K562 (cell line): ENCODE measurements at regions not wholly inside any gene's neighbourhood (a gene's known extent, or its start where the extent isn't known, plus 50 kb on each side); places are given as distances from the start of the nearest gene placed in this dataset.

Experiments used
- ATAC-seq: fragments of 200-7000 bp; cut with Tn5 transposase; 3 replicates; pipeline ENCODE4 v1.9.1; 2020; ENCODE audit warnings: moderate library complexity
- BruUV-seq: library from RNA; stranded (reverse); fragments of 400-500 nt; replicated peaks from 2 replicates; lab custom pipeline; 2021; lab: Mats Ljungman, UMichigan
- CTCF ChIA-PET: fragments of 300-600 bp; formaldehyde crosslinking; extraction: SDS; loops from one replicate; lab custom pipeline; 2021; ENCODE audit warnings: low intra/inter-chr PET ratio; lab: Yijun Ruan, JAX
- POLR2A ChIA-PET: fragments of 300-600, 350-650 bp; sonication (Branson Sonifier 250); formaldehyde crosslinking; extraction: SDS; loops from one replicate; lab custom pipeline; 2021; ENCODE audit warnings: antibody characterized with exemption, inconsistent platforms; lab: Yijun Ruan, JAX
- DNase-seq, 4 experiments: peaks; one replicate each; pipeline versions ENCODE4 v3.0.0 to v3.0.0-alpha.2; 2011 to 2018; ENCODE audit warnings: low spot score in 3 of 4, mixed read lengths in 3 of 4; ENCODE audit errors: extremely low read depth in 1 of 4
- FAIRE-seq: peaks from 2 replicates; lab custom pipeline; 2011; peaks lifted over from hg19 to GRCh38; lab: Jason Lieb, UNC
- H2AFZ ChIP-seq: 2 replicates; pipeline ENCODE4 v1.6.0; 2011; ENCODE audit warnings: low read depth, low read length, control low read depth, inconsistent platforms
- H3K27ac ChIP-seq: fragments of 200-600 bp; 3 replicates; pipeline ENCODE4 v1.8.0; 2011; ENCODE audit warnings: low read depth, mild to moderate bottlenecking, control low read depth, inconsistent platforms, low read length, moderate library complexity, mixed read lengths; ENCODE audit errors: extremely low read depth
- H3K27me3 ChIP-seq, 2 experiments: fragments of 300-600 bp in 1 of 2; 2 replicates in 1 of 2; 3 replicates in 1 of 2; pipeline versions ENCODE4 v1.6.0 to v1.8.0; 2011; ENCODE audit warnings: inconsistent platforms in 2 of 2, low read length in 2 of 2, mild to moderate bottlenecking in 1 of 2, mixed read lengths in 1 of 2, moderate library complexity in 1 of 2; ENCODE audit not compliant: control insufficient read depth in 2 of 2, insufficient read depth in 2 of 2
- H3K36me3 ChIP-seq: fragments of 300-600 bp; 3 replicates; pipeline ENCODE4 v1.8.0; 2011; ENCODE audit warnings: mild to moderate bottlenecking, low read length, inconsistent platforms; ENCODE audit not compliant: control insufficient read depth, insufficient read depth
- H3K4me1 ChIP-seq, 2 experiments: fragments of 200-600 bp in 1 of 2; replicated peaks in 1 of 2; 2 replicates in 1 of 2; 3 replicates in 1 of 2; pipeline versions ENCODE4 v1.5.1 to v1.8.0; 2011; ENCODE audit warnings: inconsistent platforms in 2 of 2, low read length in 2 of 2, mild to moderate bottlenecking in 1 of 2, mixed read lengths in 1 of 2, moderate library complexity in 1 of 2; ENCODE audit not compliant: control insufficient read depth in 2 of 2, insufficient read depth in 2 of 2
- H3K4me2 ChIP-seq: 2 replicates; pipeline ENCODE4 v1.6.1; 2011; ENCODE audit warnings: low read length, control low read depth, inconsistent platforms, mixed read lengths; ENCODE audit not compliant: insufficient read depth
- H3K4me3 ChIP-seq: fragments of 200-600 bp; sonication (generic), shearing (Covaris generic); 2 replicates; pipeline ENCODE4 v1.5.1; 2016; ENCODE audit warnings: control low read depth, inconsistent platforms
- H3K79me2 ChIP-seq: fragments of 200-600 bp; 3 replicates; pipeline ENCODE4 v1.8.0; 2011; ENCODE audit warnings: low read length, inconsistent platforms; ENCODE audit not compliant: control insufficient read depth, insufficient read depth
- H3K9ac ChIP-seq, 2 experiments: 2 replicates each; pipeline versions ENCODE4 v1.6.0 to v1.6.1; 2011; ENCODE audit warnings: low read depth in 2 of 2, low read length in 2 of 2, control low read depth in 1 of 2, inconsistent platforms in 1 of 2, mild to moderate bottlenecking in 1 of 2, mixed read lengths in 1 of 2; ENCODE audit not compliant: insufficient read depth in 1 of 2
- H3K9me1 ChIP-seq: one replicate; pipeline ENCODE4 v1.6.0; 2011; ENCODE audit warnings: inconsistent platforms, mild to moderate bottlenecking, low read length, moderate library complexity; ENCODE audit not compliant: control insufficient read depth, insufficient read depth
- H3K9me3 ChIP-seq: replicated peaks from 2 replicates; pipeline ENCODE4 v1.5.1; 2011; ENCODE audit warnings: low read depth, low read length, inconsistent platforms; ENCODE audit not compliant: control insufficient read depth, insufficient read depth
- H4K20me1 ChIP-seq: replicated peaks from 2 replicates; pipeline ENCODE4 v1.6.1; 2011; ENCODE audit warnings: low read length, inconsistent platforms, mixed read lengths; ENCODE audit not compliant: control insufficient read depth, insufficient read depth
- CEBPB ChIP-seq: fragments of 450-650 bp; IDR thresholded peaks from 2 replicates; pipeline ENCODE4 v1.6.1; 2016; ENCODE audit warnings: missing genetic modification characterization, missing compliant biosample characterization
- CEBPG ChIP-seq, 3 experiments: fragments of 200-800 bp in 1 of 3; sonication (Bioruptor generic) in 1 of 3; sonication (generic) in 1 of 3; formaldehyde crosslinking in 1 of 3; IDR thresholded peaks in 2 of 3; conservative IDR thresholded peaks in 1 of 3; 2 replicates each; pipeline versions ENCODE4 v1.6.1 to v1.8.0; 2016 to 2022; ENCODE audit warnings: missing compliant biosample characterization in 2 of 3, missing genetic modification characterization in 2 of 3, mild to moderate bottlenecking in 1 of 3, missing genetic modification reagents in 1 of 3
- FOSL1 ChIP-seq: fragments of 200-800 bp; sonication (Bioruptor generic); conservative IDR thresholded peaks from 2 replicates; pipeline ENCODE4 v1.6.1; 2016; ENCODE audit warnings: missing genetic modification characterization, missing compliant biosample characterization
- GTF2F1 ChIP-seq: IDR thresholded peaks from 2 replicates; pipeline ENCODE4 v1.6.1; 2011; ENCODE audit warnings: low read depth, low read length, improper control_type of control experiment
- MAZ ChIP-seq, 2 experiments: fragments of 450-650 bp in 1 of 2; sonication (generic) in 1 of 2; formaldehyde crosslinking; IDR thresholded peaks in 1 of 2; conservative IDR thresholded peaks in 1 of 2; 2 replicates each; pipeline versions ENCODE4 v1.4.0 to v1.5.0; 2020; ENCODE audit warnings: mild to moderate bottlenecking in 1 of 2, missing genetic modification reagents in 1 of 2
- POLR2G ChIP-seq: fragments of 200-400 bp; formaldehyde crosslinking; IDR thresholded peaks from 2 replicates; pipeline ENCODE4 v1.6.1; 2017; ENCODE audit warnings: low read depth, mild to moderate bottlenecking, antibody characterized with exemption, low read length, moderate library complexity
- SRSF3 ChIP-seq: fragments of 200-400 bp; formaldehyde crosslinking; IDR thresholded peaks from 2 replicates; pipeline ENCODE4 v1.6.1; 2016; ENCODE audit warnings: mild to moderate bottlenecking, low read length, moderate library complexity; ENCODE audit not compliant: insufficient read depth
- WGBS: fragments of 100-300 bp; shearing (Covaris generic); methylation state at CpG from one replicate; pipeline ENCODE4 v1.1.6; 2016; ENCODE audit warnings: low coverage, mixed read lengths; ENCODE audit not compliant: insufficient coverage; ENCODE audit errors: missing lambda C conversion rate; 5-methylcytosine and 5-hydroxymethylcytosine counted together
- in situ Hi-C: fragments of 300-500 bp; cut with MboI; formaldehyde crosslinking; loops from 4 replicates; pipeline ENCODE4 v1.15.0; 2018; ENCODE audit warnings: inconsistent platforms, mixed read lengths
- intact Hi-C: fragments of 100-400 bp; cut with micrococcal nuclease; formaldehyde crosslinking; loops from 2 replicates; pipeline ENCODE4 v1.14.2; 2022
- TF ChIP-seq, protein P1 (sequence below): sonication (generic); formaldehyde crosslinking; IDR thresholded peaks from 2 replicates; pipeline ENCODE4 v1.8.1; 2023; ENCODE audit warnings: missing genetic modification reagents, mild to moderate bottlenecking, borderline replicate concordance

GRCh38 chr2:56128235-56128634 is 55.6 kb upstream of the CCDC85A start:
- ATAC-seq (no peak), FAIRE-seq (no peak), DNase-seq (no peak)
- WGBS = 74% methylated on average over 3 of the region's 3 CpGs
- Histone ChIP-seq H3K4me3 (no peak overlapping the region), H3K4me2 (no peak overlapping the region), H4K20me1 (no peaks in the 10 kb centered on the region), H3K79me2 (no peaks in the 10 kb centered on the region), H3K9ac (no peak overlapping the region), H3K27me3 (no peaks in the 10 kb centered on the region), H3K27ac (no peak overlapping the region), H3K4me1 (peaks cover 5 to 23% of the 10 kb centered on the region in 2 experiments), H3K9me1 (no peaks in the 10 kb centered on the region), H3K36me3 (no peaks in the 10 kb centered on the region), H2AFZ (no peak overlapping the region), H3K9me3 (no peaks in the 10 kb centered on the region)
- BruUV-seq = no TSS peak
- intact Hi-C loops (no loop called here), in situ Hi-C loops (loop anchor here (10.0 kb wide), 1 partner anchor 413 kb away; no protein-coding TSS in a partner anchor)
- POLR2A ChIA-PET = interaction anchor here (2.6 kb wide), 1 partner anchor 15 kb away, joined by 8 read pairs; no protein-coding TSS in a partner anchor
- TF ChIP-seq POLR2G (no peak), GTF2F1 (no peak), FOSL1 (0 out of 2 replicates have a peak, but pooled peaks have one; percentile 0), MAZ (CRISPR knock-in tag; conservative IDR thresholded peaks at IDR 0.05 in 1 of 2, IDR thresholded peaks at IDR 0.05 in 1 of 2) (no peak), CEBPG (CRISPR knock-in tag; IDR thresholded peaks at IDR 0.05) (no peak), CEBPG (tag; conservative IDR thresholded peaks at IDR 0.05 in 1 of 2, IDR thresholded peaks at IDR 0.05 in 1 of 2) (peak in 1 of 2 experiments; percentile 15; a peak in 1 of 4 replicates), SRSF3 (no peak), CEBPB (peak; percentile 58)
- TF ChIP-seq, protein P1, sequence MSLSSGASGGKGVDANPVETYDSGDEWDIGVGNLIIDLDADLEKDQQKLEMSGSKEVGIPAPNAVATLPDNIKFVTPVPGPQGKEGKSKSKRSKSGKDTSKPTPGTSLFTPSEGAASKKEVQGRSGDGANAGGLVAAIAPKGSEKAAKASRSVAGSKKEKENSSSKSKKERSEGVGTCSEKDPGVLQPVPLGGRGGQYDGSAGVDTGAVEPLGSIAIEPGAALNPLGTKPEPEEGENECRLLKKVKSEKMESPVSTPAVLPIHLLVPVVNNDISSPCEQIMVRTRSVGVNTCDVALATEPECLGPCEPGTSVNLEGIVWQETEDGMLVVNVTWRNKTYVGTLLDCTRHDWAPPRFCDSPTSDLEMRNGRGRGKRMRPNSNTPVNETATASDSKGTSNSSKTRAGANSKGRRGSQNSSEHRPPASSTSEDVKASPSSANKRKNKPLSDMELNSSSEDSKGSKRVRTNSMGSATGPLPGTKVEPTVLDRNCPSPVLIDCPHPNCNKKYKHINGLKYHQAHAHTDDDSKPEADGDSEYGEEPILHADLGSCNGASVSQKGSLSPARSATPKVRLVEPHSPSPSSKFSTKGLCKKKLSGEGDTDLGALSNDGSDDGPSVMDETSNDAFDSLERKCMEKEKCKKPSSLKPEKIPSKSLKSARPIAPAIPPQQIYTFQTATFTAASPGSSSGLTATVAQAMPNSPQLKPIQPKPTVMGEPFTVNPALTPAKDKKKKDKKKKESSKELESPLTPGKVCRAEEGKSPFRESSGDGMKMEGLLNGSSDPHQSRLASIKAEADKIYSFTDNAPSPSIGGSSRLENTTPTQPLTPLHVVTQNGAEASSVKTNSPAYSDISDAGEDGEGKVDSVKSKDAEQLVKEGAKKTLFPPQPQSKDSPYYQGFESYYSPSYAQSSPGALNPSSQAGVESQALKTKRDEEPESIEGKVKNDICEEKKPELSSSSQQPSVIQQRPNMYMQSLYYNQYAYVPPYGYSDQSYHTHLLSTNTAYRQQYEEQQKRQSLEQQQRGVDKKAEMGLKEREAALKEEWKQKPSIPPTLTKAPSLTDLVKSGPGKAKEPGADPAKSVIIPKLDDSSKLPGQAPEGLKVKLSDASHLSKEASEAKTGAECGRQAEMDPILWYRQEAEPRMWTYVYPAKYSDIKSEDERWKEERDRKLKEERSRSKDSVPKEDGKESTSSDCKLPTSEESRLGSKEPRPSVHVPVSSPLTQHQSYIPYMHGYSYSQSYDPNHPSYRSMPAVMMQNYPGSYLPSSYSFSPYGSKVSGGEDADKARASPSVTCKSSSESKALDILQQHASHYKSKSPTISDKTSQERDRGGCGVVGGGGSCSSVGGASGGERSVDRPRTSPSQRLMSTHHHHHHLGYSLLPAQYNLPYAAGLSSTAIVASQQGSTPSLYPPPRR = no peak
- CTCF ChIA-PET = no interaction called here
